Stimulated activated naive CD8-positive, alpha-beta T cell treated with anti-CD3 and anti-CD28 coated beads, Interleukin-15, amount 100 ng/mL, for 72 hours (primary cell): ENCODE measurements at regions not wholly inside any gene's neighbourhood (a gene's known extent, or its start where the extent isn't known, plus 50 kb on each side); places are given as distances from the start of the nearest gene placed in this dataset.
A peak's percentile ranks its signal among the peaks of the same experiment; 100 is the strongest.
"Not testable (repeated sequence)": the region's sequence is repeated elsewhere in the genome, so short reads cannot be mapped to it uniquely, and the experiment has no call there.

ENCODE experiments used
- ATAC-seq: fragments of 150-1000 bp; cut with Tn5 transposase; 2 replicates; pipeline ENCODE4 v1.10.0; 2021; ENCODE audit warnings: mild to moderate bottlenecking, moderate library complexity
- DNase-seq, 2 donors: peaks; one replicate each; pipeline ENCODE4 v3.0.0; 2021 to 2022
- H3K27ac Mint-ChIP-seq, 2 donors: one replicate each; pipeline ENCODE4 v1.8.0; 2022; ENCODE audit warnings: mild to moderate bottlenecking in 2 of 2, mixed read lengths in 2 of 2, moderate library complexity in 2 of 2
- H3K27me3 Mint-ChIP-seq: one replicate; pipeline ENCODE4 v1.8.0; 2022; ENCODE audit warnings: mixed read lengths
- H3K4me1 Mint-ChIP-seq: one replicate; pipeline ENCODE4 v1.8.0; 2022; ENCODE audit warnings: mild to moderate bottlenecking, mixed read lengths
- H3K4me3 Mint-ChIP-seq, 2 donors: one replicate each; pipeline ENCODE4 v1.8.0; 2022; ENCODE audit warnings: mild to moderate bottlenecking in 2 of 2, mixed read lengths in 2 of 2, moderate library complexity in 1 of 2
- H3K9me3 Mint-ChIP-seq, 2 donors: one replicate each; pipeline ENCODE4 v1.8.0; 2022; ENCODE audit warnings: mixed read lengths in 2 of 2

- H3K9me3 Mint-ChIP-seq, result no peaks in the 10 kb centered on the region
Observed at GRCh38 chr7:17044861-17045260, 163.1 kb upstream of the AGR3 start.

GRCh38 chr7:17046259-17046658 lies 164.5 kb upstream of the AGR3 start:
- DNase-seq (no peak), ATAC-seq (no peak)
- Mint-ChIP-seq H3K4me3 (no peak overlapping the region), H3K27me3 (peaks cover 26% of the 10 kb centered on the region), H3K4me1 (peaks cover 17% of the 10 kb centered on the region), H3K9me3 (no peaks in the 10 kb centered on the region), H3K27ac (no peak overlapping the region)

More at GRCh38 chr7:17044861-17045260, 163.1 kb upstream of the AGR3 start:
- no peak for ATAC-seq
- no peak for DNase-seq
- H3K27me3 Mint-ChIP-seq, result peaks cover 33% of the 10 kb centered on the region
- H3K4me1 Mint-ChIP-seq, result peaks cover 18% of the 10 kb centered on the region
- H3K27ac Mint-ChIP-seq, result no peak overlapping the region
- H3K4me3 Mint-ChIP-seq, result no peak overlapping the region

- peaks cover 26% of the 10 kb centered on the region for H3K27me3 Mint-ChIP-seq
- no peak overlapping the region for H3K27ac Mint-ChIP-seq
- no peak overlapping the region for H3K4me3 Mint-ChIP-seq
- peaks cover 13% of the 10 kb centered on the region for H3K4me1 Mint-ChIP-seq
- no peak for DNase-seq
- no peak for ATAC-seq
- H3K9me3 Mint-ChIP-seq, result no peaks in the 10 kb centered on the region
Observed at GRCh38 chr7:17046666-17047065, 164.9 kb upstream of the AGR3 start.

GRCh38 chr7:17053164-17053563 lies 171.4 kb upstream of the AGR3 start:
- not testable (repeated sequence) for H3K27me3 Mint-ChIP-seq, H3K27ac Mint-ChIP-seq, H3K9me3 Mint-ChIP-seq, DNase-seq, H3K4me3 Mint-ChIP-seq, ATAC-seq, H3K4me1 Mint-ChIP-seq

- ATAC-seq (no peak), DNase-seq (no peak)
- Mint-ChIP-seq H3K4me1 (peaks cover 16% of the 10 kb centered on the region), H3K27ac (no peak overlapping the region), H3K27me3 (no peaks in the 10 kb centered on the region), H3K9me3 (peaks cover 0 to 6% of the 10 kb centered on the region in 2 donors), H3K4me3 (no peak overlapping the region)
Observed at GRCh38 chr7:17054206-17054605, 172.4 kb upstream of the AGR3 start.

GRCh38 chr7:17054836-17055235 lies 173.1 kb upstream of the AGR3 start:
- DNase-seq (no peak), ATAC-seq (no peak)
- Mint-ChIP-seq H3K4me3 (no peak overlapping the region), H3K27me3 (no peaks in the 10 kb centered on the region), H3K9me3 (peaks cover 0 to 6% of the 10 kb centered on the region in 2 donors), H3K4me1 (peaks cover 16% of the 10 kb centered on the region), H3K27ac (no peak overlapping the region)

GRCh38 chr7:17055596-17055995 lies 173.8 kb upstream of the AGR3 start:
- no peak for ATAC-seq
- H3K9me3 Mint-ChIP-seq, result peaks cover 0 to 6% of the 10 kb centered on the region in 2 donors
- no peak for DNase-seq

GRCh38 chr7:17056491-17057142 lies 174.8 kb upstream of the AGR3 start:
- H3K4me1 Mint-ChIP-seq, result peaks cover 16% of the 10 kb centered on the region
- H3K4me3 Mint-ChIP-seq, result no peak overlapping the region
- no peak for ATAC-seq
- peaks cover 0 to 6% of the 10 kb centered on the region in 2 donors for H3K9me3 Mint-ChIP-seq
- no peaks in the 10 kb centered on the region for H3K27me3 Mint-ChIP-seq
- DNase-seq, result no peak
- no peak overlapping the region for H3K27ac Mint-ChIP-seq

More at GRCh38 chr7:17055596-17055995, 173.8 kb upstream of the AGR3 start:
- Mint-ChIP-seq H3K27me3 (no peaks in the 10 kb centered on the region), H3K27ac (no peak overlapping the region), H3K4me3 (no peak overlapping the region), H3K4me1 (peaks cover 16% of the 10 kb centered on the region)

GRCh38 chr7:17057143-17057509 lies 175.3 kb upstream of the AGR3 start:
- DNase-seq, result no peak
- no peak for ATAC-seq
- Mint-ChIP-seq H3K27me3 (no peaks in the 10 kb centered on the region), H3K4me1 (peaks cover 16% of the 10 kb centered on the region), H3K27ac (no peak overlapping the region), H3K4me3 (no peak overlapping the region), H3K9me3 (peaks cover 0 to 6% of the 10 kb centered on the region in 2 donors)

GRCh38 chr7:17058568-17058967 lies 176.8 kb upstream of the AGR3 start:
- H3K4me1 Mint-ChIP-seq, result peaks cover 22% of the 10 kb centered on the region
- H3K27ac Mint-ChIP-seq, result no peak overlapping the region
- H3K4me3 Mint-ChIP-seq, result no peak overlapping the region
- DNase-seq (no peak), ATAC-seq (no peak)
- no peaks in the 10 kb centered on the region for H3K9me3 Mint-ChIP-seq
- no peaks in the 10 kb centered on the region for H3K27me3 Mint-ChIP-seq

- no peaks in the 10 kb centered on the region for H3K9me3 Mint-ChIP-seq
- ATAC-seq (no peak), DNase-seq (no peak)
- peaks cover 22% of the 10 kb centered on the region for H3K4me1 Mint-ChIP-seq
- no peak overlapping the region for H3K4me3 Mint-ChIP-seq
- no peak overlapping the region for H3K27ac Mint-ChIP-seq
- H3K27me3 Mint-ChIP-seq, result no peaks in the 10 kb centered on the region
Observed at GRCh38 chr7:17060051-17060450, 178.3 kb upstream of the AGR3 start.

GRCh38 chr7:17061443-17061842 lies 179.7 kb upstream of the AGR3 start:
- no peak overlapping the region for H3K4me3 Mint-ChIP-seq
- H3K4me1 Mint-ChIP-seq, result peaks cover 22% of the 10 kb centered on the region
- H3K9me3 Mint-ChIP-seq, result no peaks in the 10 kb centered on the region
- DNase-seq, result no peak
- no peaks in the 10 kb centered on the region for H3K27me3 Mint-ChIP-seq
- ATAC-seq, result no peak
- peak overlapping the region in 1 of 2 donors; percentile 15 for H3K27ac Mint-ChIP-seq

- no peak overlapping the region for H3K4me3 Mint-ChIP-seq
- no peak overlapping the region for H3K27ac Mint-ChIP-seq
- H3K4me1 Mint-ChIP-seq, result peaks cover 17% of the 10 kb centered on the region
- H3K27me3 Mint-ChIP-seq, result no peaks in the 10 kb centered on the region
- ATAC-seq (no peak), DNase-seq (no peak)
- H3K9me3 Mint-ChIP-seq, result no peaks in the 10 kb centered on the region
Observed at GRCh38 chr7:17062151-17063044, 180.6 kb upstream of the AGR3 start.

- DNase-seq (no peak), ATAC-seq (no peak)
- no peaks in the 10 kb centered on the region for H3K9me3 Mint-ChIP-seq
- no peaks in the 10 kb centered on the region for H3K27me3 Mint-ChIP-seq
- H3K4me1 Mint-ChIP-seq, result peaks cover 17% of the 10 kb centered on the region
- no peak overlapping the region for H3K4me3 Mint-ChIP-seq
- no peak overlapping the region for H3K27ac Mint-ChIP-seq
Observed at GRCh38 chr7:17063045-17063383, 181.2 kb upstream of the AGR3 start.

GRCh38 chr7:17067691-17068090 lies 185.9 kb upstream of the AGR3 start:
- Mint-ChIP-seq H3K4me1 (peaks cover 5% of the 10 kb centered on the region), H3K9me3 (no peaks in the 10 kb centered on the region), H3K4me3 (no peak overlapping the region), H3K27me3 (no peaks in the 10 kb centered on the region), H3K27ac (no peak overlapping the region)
- ATAC-seq, result no peak
- no peak for DNase-seq

- Mint-ChIP-seq H3K4me3 (no peak overlapping the region), H3K4me1 (no peaks in the 10 kb centered on the region), H3K27me3 (no peaks in the 10 kb centered on the region), H3K9me3 (no peaks in the 10 kb centered on the region), H3K27ac (no peak overlapping the region)
- no peak for ATAC-seq
- no peak for DNase-seq
Observed at GRCh38 chr7:17069146-17069545, 187.4 kb upstream of the AGR3 start.
